Activated CD4-positive, CD25-positive, alpha-beta regulatory T cell treated with anti-CD3 and anti-CD28 coated beads, Interleukin-2, amount 50 U/mL, for 24 hours (primary cell): ENCODE measurements at regions not wholly inside any gene's neighbourhood (a gene's known extent, or its start where the extent isn't known, plus 50 kb on each side); places are given as distances from the start of the nearest gene placed in this dataset.
"Not testable (repeated sequence)": the region's sequence is repeated elsewhere in the genome, so short reads cannot be mapped to it uniquely, and the experiment has no call there.

Source experiments
- ATAC-seq, 2 donors: fragments of 150-1000 bp; cut with Tn5 transposase; one replicate each; pipeline ENCODE4 v1.10.0; 2021; ENCODE audit warnings: mild to moderate bottlenecking in 1 of 2, moderate library complexity in 1 of 2

DNA sequence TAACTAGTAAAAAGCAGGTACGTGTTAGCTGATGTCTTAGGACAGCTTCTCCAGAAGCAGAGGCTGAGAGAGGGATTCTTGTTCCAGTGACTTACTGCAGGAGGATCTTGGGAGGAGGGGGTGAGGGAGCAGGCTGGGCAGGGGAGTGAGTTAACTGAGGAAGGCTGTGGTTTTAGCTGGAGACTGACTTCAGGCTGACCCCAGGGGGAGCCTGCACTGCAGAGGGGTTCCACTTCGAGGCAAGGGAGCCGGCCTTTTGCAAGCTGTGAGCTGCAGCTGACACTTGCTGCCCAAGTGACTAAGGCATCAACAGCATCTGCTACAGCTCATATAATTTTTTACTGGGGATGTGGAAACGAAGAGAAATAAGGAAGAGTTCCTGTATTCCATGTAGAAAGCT is 50.4 kb upstream of the SOD1 start:
- no peak for ATAC-seq

DNA sequence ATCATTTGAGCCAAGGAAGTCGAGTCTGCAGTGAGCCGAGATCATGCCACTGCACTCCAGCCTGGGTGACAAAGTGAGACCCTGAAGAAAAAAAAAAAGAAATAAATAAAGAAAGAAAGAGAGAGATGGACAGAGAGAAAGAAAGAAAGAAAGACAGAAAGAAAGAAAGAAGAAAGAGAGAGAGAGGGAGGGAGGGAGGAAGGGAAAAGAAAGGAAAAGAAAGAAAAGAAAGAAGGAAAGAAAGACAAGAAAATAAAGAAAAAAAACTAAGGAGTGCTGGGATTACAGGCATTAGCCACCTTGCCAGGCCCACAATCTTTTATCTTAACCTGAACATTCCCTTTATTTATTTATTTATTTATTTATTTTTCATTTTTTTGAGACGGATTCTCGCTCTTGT is 51.7 kb upstream of the SOD1 start:
- ATAC-seq, result no peak

DNA sequence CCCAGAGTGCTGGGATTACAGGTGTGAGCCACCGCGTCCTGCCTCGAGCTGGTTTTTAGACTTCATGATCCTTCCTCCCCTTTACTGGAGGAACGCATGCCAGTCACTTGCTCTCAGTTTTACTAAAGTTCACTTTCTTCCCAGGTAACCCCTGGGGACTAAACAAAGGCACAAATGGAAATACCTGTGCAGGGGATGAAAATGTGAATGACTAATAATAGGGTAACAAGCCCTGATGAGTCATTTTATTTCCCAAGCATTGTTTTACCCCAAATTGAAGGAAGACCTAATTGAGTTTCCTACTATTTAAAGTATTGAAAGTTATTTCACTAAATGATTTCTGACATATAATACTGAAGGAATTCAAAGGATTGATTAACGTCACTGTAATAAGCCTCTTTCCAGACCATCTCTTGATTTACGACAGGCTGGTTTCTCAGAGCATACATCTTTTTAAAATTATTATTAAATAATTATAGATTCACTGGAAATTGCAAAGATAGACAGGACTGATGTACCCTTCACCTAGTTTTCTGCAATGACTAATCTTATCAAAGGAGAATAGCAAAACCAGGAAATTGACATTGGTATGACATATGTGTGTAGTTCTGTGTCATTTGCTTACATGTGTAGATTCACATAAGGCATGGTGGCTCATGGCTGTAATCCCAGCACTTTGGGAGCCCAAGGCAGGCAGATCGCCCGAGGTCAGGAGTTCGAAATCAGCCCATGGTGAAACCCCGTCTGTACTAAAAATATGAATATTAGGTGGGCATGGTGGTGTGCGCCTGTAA is 53.2 kb upstream of the SOD1 start:
- ATAC-seq, result peak in 1 of 2 donors; percentile 21

DNA sequence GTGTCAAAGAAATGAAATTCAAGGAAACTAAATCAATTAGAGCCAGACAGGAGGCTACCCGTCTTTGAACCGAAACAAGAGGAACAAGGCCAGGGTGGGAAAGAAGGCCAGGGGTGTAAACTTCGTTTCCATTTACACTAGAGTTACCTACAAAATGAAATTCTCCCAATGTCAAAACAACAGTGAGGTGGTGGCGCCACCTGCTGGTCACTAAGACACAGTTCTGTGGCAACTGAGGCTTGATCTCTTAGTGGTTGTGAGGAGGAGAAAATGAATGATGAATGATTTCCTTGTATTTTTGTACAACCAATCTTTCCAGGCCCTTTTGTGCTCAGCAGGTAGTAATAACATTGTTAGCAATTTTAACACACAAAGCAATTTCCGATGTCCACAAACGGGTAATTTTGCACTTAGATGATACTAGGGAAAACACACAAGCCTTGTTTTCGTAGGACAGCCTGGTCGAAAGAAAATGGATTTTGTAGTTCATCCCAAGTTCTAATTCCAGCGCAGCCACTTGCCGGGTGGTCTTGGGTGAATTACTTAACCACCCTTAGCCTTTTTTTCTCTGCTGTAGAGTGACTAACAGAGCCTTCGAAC is 54.8 kb upstream of the SOD1 start:
- peak; percentile 68 to 83 for ATAC-seq

DNA sequence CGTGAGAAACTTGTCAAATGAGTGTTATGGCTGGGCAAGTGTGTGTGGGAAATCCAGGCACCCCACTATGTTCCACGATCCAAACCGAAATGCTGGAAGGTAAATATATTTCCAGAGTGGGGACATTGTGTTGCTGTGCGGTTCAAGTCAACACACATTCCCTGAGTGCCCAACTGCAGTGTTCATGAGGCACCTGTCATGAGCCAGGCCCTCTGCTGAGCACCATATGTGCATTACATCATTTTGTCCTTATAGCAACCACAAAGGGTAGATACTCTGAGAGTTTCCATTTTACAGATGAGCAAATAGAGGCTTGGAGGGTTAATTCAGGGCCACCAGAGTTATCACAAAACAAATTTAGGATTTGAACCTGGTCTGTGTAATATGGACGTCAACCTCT is 59.9 kb upstream of the SOD1 start:
- no peak for ATAC-seq

DNA sequence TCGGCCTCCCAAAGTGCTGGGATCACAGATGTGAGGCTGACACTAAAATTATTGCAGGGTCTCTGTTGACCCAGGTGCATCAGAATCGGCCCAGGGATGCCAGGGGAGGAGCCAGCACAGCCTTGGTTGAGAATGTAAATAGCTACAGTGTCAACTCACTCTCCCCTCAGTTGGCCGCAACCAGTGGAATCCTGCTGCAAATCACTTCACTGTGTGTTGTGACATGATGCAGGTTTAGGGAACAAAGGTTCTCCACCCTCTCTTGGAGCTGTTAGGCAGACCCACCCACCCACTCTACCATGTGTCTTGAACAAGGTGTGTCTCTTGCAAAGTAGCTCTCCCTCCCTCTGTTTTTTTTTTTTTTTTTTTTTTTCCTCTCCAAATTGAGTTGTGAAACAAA is 60.5 kb upstream of the SOD1 start:
- ATAC-seq, result no peak

DNA sequence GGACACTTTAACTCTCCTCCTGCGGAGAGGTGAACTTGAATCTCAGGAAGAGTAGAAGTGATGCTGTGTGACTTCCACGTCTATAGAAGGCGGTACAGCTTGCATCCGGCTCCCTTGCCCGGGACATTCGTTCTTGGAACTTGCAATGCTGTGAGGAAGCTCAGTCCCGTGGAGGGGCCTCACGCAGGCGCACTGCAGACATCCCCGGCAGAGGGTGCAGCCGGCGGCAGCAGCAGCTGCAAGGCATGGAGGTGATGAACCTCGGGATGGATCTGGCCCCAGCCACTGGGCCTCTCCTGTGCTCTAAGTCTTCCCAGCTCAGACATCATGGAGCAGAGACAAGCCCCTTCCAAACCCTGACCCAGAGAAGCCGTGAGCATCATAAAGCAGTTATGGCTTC is 61.8 kb upstream of the SOD1 start:
- no peak for ATAC-seq

DNA sequence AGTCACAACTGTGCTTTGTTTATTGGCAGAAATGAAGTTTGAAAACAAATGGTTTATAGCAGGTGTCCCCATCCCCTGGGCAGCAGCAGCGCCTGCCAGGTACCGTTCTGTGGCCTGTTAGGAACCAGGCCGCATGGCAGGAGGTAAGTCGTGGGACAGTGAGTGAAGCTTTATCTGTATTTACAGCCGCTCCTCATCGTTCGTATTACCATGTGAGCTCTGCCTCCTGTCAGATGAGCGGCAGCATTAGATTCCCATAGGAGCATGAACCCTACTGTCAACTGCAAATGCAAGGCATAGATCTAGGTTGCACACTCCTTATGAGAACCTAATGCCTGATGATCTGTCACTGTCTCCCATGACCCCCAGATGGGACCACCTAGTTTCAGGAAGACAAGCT is 63.4 kb upstream of the SOD1 start:
- no peak for ATAC-seq

DNA sequence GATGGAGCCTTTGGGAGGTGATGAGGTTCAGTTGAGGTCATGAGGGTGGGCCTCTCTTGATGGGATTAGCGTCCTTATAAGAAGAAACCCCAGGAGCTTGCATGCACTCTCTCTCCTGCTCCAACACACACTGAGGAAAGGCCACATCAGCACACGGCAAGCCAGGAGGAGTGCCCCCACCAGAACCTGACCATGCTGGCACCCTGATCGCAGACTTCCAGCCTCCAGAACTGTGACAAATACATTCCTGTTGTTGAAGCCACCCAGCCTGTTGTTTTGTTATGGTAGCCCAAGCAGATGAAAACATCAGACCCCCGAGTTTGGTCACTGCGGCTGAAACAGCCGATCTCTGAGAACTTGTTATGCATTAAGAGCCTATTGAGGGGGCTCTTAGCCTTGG is 64.8 kb upstream of the SOD1 start:
- ATAC-seq, result no peak

DNA sequence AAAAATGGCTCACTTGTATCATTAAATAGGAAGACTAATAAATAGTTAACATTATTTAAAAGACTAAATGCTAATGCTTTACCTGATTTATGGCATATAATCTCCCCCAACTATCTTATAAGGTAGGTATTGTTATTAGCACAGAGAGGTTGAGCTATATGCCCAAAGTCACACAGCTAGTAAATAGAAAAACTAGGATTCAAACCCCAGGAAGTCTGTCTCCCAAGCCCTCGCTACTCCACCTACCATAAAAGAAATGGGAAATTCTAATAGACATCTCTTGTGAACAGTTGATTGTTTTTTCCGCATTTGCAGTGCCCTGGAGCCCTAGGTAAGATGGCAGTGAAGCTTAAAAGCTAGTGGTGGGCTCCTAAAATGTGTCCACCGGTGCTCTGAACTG is 65.2 kb upstream of the SOD1 start:
- no peak for ATAC-seq

DNA sequence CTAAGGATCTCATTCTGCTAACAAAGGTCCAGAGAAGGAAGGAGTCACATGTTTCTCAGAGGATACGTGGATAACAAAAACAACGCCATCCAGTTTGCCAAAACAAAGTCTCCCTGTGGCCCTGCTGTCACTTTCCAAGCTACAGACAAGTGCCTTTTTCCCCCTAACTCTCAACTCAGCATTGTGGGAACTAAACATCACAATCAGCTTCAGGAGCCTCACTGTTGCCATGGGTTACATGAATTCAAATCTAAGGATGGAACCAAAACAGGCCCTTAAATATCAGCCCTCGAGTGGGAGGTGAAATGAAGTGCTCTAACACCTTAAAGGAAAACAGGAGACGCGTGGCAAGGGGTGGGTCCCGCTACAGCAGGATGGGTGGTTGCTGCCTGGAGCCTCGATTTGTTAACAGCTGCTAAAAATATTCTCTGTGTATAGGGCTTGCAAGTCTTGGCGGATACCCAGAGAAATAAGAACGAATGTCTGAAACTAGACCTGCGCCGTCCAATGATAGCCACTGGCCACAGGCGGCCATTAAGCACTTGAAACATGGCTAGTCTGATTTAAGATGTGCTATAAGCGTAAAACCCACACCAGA is 66.4 kb upstream of the SOD1 start:
- ATAC-seq, result no peak

DNA sequence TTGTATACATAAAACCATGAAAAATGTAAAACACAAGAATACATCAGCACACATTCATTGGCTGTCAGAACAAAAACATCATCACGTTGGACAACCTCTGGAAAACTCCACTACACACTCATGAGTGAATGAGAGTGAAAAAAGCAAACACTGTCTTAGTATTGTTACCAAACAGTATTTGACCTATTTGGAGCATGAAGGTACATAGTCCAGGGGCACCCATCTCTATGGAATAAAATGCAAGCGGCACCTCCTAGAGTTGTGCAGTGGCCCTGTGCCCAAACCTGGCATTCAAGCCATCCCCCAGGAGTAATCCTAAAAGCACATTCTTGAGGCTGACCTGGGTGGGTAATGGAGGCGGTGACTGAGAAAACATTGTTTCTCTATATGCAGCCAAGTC is 67.0 kb upstream of the SOD1 start:
- ATAC-seq, result no peak

DNA sequence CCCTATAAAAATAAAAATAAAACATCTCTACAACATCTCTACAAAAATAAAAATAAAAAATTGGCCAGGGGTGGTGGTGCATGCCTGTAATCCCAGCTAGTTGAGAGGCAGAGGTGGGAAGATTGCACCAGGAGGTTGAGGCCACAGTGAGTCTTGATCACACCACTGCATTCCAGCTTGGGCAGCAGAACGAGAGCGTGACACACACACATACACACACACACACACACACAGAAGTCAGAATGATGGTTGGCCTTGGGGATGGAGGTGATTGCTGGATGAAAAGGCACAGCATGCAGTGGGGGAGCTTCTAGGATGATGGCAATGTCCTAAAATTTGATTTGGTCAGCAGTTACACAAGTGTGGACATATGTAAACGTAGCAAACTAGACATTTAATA is 69.7 kb upstream of the SOD1 start:
- ATAC-seq, result no peak

DNA sequence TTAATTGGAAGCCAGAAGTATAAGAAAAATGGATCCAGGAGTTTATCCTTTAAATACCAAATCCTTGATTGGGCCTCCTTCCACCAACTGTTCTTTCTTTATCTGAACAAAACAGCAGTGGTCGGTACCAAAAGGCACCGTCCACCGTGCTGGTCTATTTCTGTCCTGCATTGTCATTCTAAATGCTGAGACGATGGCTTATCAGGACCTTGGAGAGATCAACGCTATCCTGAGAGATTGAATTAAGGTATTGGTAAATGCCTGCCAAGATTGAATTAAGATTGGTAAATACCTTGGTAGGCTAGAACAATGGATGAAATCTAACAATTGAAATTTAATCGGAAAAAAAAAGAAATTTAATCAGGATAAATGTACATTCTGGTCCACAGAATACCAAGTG is 73.4 kb upstream of the SOD1 start:
- ATAC-seq, result no peak

DNA sequence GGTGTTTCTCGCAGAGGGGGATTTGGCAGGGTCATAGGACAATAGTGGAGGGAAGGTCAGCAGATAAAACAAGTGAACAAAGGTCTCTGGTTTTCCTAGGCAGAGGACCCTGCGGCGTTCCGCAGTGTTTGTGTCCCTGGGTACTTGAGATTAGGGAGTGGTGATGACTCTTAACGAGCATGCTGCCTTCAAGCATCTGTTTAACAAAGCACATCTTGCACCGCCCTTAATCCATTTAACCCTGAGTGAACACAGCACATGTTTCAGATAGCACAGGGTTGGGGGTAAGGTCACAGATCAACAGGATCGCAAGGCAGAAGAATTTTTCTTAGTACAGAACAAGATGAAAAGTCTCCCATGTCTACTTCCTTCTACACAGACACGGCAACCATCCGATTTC is 75.6 kb upstream of the SOD1 start:
- ATAC-seq, result not testable (repeated sequence)

DNA sequence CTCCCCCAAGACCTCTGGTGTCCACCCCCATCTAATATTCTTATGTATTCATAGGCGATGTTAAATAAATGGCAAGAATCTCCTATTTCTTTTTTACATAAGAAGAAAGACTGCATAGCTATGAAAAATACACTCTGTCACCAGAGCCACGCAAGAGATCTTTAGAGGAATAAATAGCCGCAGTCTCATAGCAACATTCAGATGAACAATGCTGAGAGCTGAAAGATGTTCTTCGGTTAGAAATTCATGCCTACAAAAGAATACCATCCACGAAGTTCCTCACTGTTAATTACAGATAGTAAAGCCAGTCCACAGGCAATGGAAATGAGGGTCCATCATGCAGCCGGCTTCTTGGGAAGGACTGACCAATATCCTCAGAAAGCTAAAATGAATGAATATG is 76.0 kb upstream of the SOD1 start:
- no peak for ATAC-seq

DNA sequence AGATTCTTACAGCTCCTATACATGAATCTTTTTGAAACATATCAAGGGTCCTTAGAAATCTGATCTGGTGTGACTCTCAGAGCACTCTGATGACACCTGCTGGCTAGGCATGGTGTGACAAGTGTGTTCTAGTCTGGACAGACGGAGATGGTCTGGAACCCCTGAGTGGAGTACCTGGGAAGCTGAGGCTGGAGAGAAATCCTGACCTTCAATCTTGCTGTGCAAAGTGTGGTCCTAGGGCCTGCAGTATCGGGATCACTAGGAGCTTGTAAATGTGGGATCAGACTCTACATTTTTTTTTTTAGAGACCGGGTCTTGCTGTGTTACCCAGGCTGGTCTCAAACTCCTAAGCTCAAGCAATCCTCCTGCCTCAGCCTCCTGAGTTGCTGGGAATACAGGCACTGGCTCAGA is 78.6 kb upstream of the SOD1 start:
- ATAC-seq, result peak; percentile 82 to 86

DNA sequence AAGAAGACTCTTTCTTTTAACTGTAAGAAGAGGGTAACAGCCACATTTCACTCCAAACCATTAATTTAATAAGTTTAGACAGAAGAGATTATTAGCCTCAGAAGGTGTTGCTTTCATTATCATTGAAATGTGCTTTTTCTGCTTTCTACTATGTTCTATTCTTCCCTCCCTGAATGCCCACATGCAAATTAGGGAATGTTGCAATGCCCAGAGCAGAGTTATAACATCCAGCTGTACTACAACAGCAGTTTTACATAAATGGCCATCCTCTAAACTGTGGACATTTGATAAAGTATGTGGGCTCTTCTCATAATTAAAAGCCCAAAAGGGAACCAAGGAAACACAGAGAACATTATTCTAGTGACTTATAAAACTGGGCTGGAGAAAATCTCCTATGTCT is 82.2 kb upstream of the SOD1 start:
- ATAC-seq, result no peak

DNA sequence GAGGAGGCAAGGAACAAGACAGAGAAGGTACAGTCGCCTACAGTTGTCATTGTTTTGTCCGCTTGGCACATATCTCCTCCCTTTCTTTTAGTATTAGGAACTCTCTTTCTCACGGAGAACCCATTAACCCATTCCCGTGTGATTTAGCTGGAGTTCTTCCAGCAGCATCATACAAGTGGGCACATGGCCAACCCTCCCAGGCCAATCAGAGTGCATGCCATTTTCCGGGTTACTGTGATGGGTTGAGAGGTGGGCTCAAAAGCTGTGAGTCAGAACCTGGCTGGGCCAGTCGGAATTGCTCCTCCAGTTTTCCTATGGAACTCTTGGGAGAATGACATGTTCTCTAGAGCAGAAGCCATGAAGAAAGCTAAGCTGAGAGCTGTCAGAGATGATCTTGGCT is 83.1 kb upstream of the SOD1 start:
- no peak for ATAC-seq

DNA sequence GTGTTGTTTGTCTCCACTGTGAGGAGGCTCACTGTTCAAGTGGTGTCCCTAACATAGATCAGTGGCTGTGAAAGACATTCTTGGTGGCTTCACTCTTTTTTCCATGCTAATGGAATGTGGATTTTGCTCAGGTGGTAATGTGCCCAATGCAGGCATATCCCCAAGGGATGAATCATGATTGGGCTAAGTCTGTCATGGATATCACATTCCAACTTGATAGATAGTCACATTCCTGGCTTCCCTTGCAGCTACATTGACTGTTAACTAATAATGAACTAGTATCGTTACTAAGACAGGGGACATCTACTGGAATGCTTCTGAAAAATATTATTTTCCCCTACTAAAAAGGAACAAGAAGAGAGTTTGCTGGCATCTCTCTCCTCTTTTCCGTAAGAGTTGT is 86.3 kb upstream of the SOD1 start:
- no peak for ATAC-seq

DNA sequence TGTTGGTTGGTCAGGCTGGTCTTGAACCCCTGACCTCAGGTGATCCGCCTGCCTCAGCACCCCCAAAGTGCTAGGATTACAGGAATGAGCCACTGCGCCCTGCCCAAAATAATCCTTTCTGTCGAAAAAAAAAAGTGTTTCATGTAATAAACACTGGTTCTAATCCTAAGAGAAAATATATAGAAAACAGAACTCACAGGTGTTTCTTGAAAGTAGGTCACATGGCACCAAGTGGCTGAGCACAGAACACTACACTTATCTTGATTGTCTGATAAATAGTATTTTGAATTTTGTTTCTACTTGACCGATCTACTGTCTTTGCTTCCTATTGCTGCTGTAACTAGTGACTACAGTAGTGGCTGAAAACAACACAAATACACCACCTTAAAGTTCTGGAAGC is 87.6 kb upstream of the SOD1 start:
- ATAC-seq, result no peak

DNA sequence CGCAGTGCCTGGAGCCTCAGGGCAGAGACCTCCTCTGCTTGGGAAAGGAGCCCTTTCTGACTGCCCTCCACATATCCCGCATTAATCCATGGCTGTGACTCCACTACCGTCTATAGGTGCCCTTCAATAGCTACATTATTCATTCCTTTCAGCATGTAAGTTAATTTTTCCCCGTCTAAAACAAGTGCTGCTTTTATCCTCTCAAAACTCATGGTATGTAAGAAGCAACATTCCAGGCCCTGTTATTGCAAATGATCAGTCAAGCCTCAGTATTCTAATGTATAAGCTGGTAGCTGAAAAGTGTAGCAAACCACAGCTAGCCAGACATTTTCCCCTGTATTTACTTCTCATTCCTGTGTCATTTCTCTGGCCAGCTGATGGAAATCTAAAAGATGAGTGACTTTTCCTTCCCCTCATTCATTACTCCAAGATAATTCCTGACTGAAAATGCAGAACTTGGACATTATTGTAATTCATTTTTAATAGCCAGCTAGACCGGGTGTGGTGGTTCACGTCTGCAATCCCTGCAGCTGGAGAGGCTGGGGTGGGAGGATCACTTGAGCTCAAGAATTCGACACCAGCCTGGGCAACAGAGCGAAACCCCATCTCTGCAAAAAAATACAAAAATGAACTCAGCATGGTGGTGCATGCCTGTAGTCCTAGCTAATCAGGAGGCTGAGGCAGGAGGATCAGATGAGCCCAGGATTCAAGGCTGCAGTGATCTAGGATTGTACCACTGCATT is 88.5 kb upstream of the SOD1 start:
- ATAC-seq, result no peak

DNA sequence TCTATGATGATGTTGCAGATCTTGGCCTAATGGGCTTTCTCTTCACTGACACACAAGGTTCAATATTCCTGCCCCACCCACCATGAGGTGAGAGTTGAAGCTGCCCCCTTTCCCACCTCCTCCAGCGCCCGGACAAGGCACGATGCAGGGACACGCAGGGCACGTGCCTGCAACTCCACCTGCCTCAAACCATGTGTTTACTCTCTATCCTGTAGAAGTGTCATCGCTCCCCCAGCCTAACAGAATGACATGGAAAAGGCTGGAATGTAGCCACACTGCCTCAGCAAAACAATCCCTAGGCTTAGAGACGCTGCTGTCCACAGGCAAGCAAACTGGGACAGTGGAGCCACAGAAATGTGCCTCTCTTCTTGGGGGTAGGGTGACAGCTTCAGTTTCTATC is 92.9 kb upstream of the SOD1 start:
- ATAC-seq, result no peak

DNA sequence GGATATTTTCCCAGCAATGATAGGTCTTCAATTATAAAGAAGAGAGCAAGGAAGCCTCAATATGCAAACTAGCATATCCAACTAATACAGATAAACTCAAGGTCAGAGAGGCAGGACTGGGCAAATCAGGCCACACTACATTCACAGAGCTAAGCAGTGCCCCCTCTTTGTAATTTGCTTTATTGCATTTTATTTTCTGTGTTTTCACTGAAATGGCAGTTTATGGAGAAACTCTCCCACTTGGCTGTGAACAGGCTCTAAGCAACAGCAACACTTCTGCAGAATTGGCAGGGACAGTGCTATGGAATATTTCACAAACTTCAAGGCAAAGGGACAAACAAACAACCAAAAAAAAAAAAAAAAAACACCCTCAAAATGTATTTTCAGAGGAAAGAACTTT is 93.4 kb upstream of the SOD1 start:
- no peak for ATAC-seq
